ENCODE measurements at regions not wholly inside any gene's neighbourhood (a gene's known extent, or its start where the extent isn't known, plus 50 kb on each side); places are given as distances from the start of the nearest gene placed in this dataset.
A peak's percentile ranks its signal among the peaks of the same experiment; 100 is the strongest.

- peaks cover 0 to 1% of the 10 kb centered on the region in 2 donors for H3K36me3 ChIP-seq (replicated peaks in 1 of 2; ENCODE audit: control insufficient read depth in 2 of 2, insufficient read depth in 2 of 2, low read length in 2 of 2)
- WGBS, 2 donors (ENCODE audit: extremely low coverage in 2 of 2, insufficient read length in 2 of 2, insufficient replicate concordance in 1 of 2) = no CpG with 5 or more reads among the region's 2 CpGs
- no peak overlapping the region for H3K23ac ChIP-seq (ENCODE audit: low read depth, low read length, poor library complexity)
- no peak overlapping the region for H2BK15ac ChIP-seq (ENCODE audit: low read length)
- no peak overlapping the region for H2BK120ac ChIP-seq (ENCODE audit: low read depth, low read length)
- no peak overlapping the region for H2BK5ac ChIP-seq (ENCODE audit: low read length)
- no peaks in the 10 kb centered on the region for H3K79me1 ChIP-seq (ENCODE audit: low read depth, low read length)
- H3K9ac ChIP-seq (ENCODE audit: low read depth, low read length, poor library complexity) = no peak overlapping the region
- no peak overlapping the region for H3K4ac ChIP-seq (ENCODE audit: low read length)
- H3K27ac ChIP-seq (replicated peaks; ENCODE audit: low read length) = no peak overlapping the region
- H2AFZ ChIP-seq (ENCODE audit: low read length) = no peak overlapping the region
- no peaks in the 10 kb centered on the region for H3K4me1 ChIP-seq (ENCODE audit: control insufficient read depth in 2 of 2, insufficient read depth in 1 of 2, low read depth in 1 of 2, low read length in 2 of 2)
- H3K14ac ChIP-seq (ENCODE audit: low read length) = no peak overlapping the region
- no peak overlapping the region for H3K18ac ChIP-seq (ENCODE audit: low read length)
- H3K4me2 ChIP-seq (ENCODE audit: insufficient read depth, low read length, poor library complexity, severe bottlenecking) = no peak overlapping the region
- H3K4me3 ChIP-seq (ENCODE audit: low read length in 2 of 2) = no peak overlapping the region
- DNase-seq (ENCODE audit: low spot score) = no peak
- no peak overlapping the region for H4K91ac ChIP-seq (ENCODE audit: low read depth, low read length, poor library complexity)
- no peak overlapping the region for H4K8ac ChIP-seq (ENCODE audit: low read depth, low read length)
- H2BK12ac ChIP-seq (ENCODE audit: low read length) = no peak overlapping the region
- H3K9me3 ChIP-seq (replicated peaks in 1 of 2; ENCODE audit: control insufficient read depth in 2 of 2, insufficient read depth in 1 of 2, low read depth in 1 of 2, low read length in 2 of 2) = peaks cover 0 to 3% of the 10 kb centered on the region in 2 donors
- no peak overlapping the region for H2AK5ac ChIP-seq (ENCODE audit: low read depth, low read length)
- peaks cover 0 to 3% (median 0%) of the 10 kb centered on the region in 3 experiments for H3K27me3 ChIP-seq (ENCODE audit: control insufficient read depth in 3 of 3, insufficient read depth in 3 of 3, low read depth in 1 of 3, low read length in 3 of 3)
Observed at GRCh38 chr16:80174416-80174815, 366.4 kb upstream of the DYNLRB2 start.

GRCh38 chr16:80171746-80172145, 369.0 kb upstream of the DYNLRB2 start:
- Histone ChIP-seq H4K8ac (ENCODE audit: low read depth, low read length) (no peak overlapping the region), H3K14ac (ENCODE audit: low read length) (no peak overlapping the region), H3K18ac (ENCODE audit: low read length) (no peak overlapping the region), H3K36me3 (replicated peaks in 1 of 2; ENCODE audit: control insufficient read depth in 2 of 2, insufficient read depth in 2 of 2, low read length in 2 of 2) (peaks cover 0 to 1% of the 10 kb centered on the region in 2 donors), H3K79me1 (ENCODE audit: low read depth, low read length) (no peaks in the 10 kb centered on the region), H2BK15ac (ENCODE audit: low read length) (no peak overlapping the region), H3K4me3 (ENCODE audit: low read length in 2 of 2) (no peak overlapping the region), H2BK120ac (ENCODE audit: low read depth, low read length) (no peak overlapping the region), H3K9ac (ENCODE audit: low read depth, low read length, poor library complexity) (no peak overlapping the region), H2BK5ac (ENCODE audit: low read length) (no peak overlapping the region), H4K91ac (ENCODE audit: low read depth, low read length, poor library complexity) (no peak overlapping the region), H3K4me2 (ENCODE audit: insufficient read depth, low read length, poor library complexity, severe bottlenecking) (no peak overlapping the region), H2AFZ (ENCODE audit: low read length) (no peak overlapping the region), H3K9me3 (replicated peaks in 1 of 2; ENCODE audit: control insufficient read depth in 2 of 2, insufficient read depth in 1 of 2, low read depth in 1 of 2, low read length in 2 of 2) (peaks cover 0 to 3% of the 10 kb centered on the region in 2 donors), H3K23ac (ENCODE audit: low read depth, low read length, poor library complexity) (no peak overlapping the region), H3K4ac (ENCODE audit: low read length) (no peak overlapping the region), H2AK5ac (ENCODE audit: low read depth, low read length) (no peak overlapping the region), H3K27ac (replicated peaks; ENCODE audit: low read length) (no peak overlapping the region), H3K4me1 (ENCODE audit: control insufficient read depth in 2 of 2, insufficient read depth in 1 of 2, low read depth in 1 of 2, low read length in 2 of 2) (no peaks in the 10 kb centered on the region), H3K27me3 (ENCODE audit: control insufficient read depth in 3 of 3, insufficient read depth in 3 of 3, low read depth in 1 of 3, low read length in 3 of 3) (peaks cover 0 to 3% (median 0%) of the 10 kb centered on the region in 3 experiments), H2BK12ac (ENCODE audit: low read length) (no peak overlapping the region)
- no peak for DNase-seq (ENCODE audit: low spot score)
- WGBS, 2 donors (ENCODE audit: extremely low coverage in 2 of 2, insufficient read length in 2 of 2, insufficient replicate concordance in 1 of 2) = no CpG with 5 or more reads among the region's 4 CpGs

GRCh38 chr16:80171199-80171598, 369.6 kb upstream of the DYNLRB2 start:
- H3K79me1 ChIP-seq (ENCODE audit: low read depth, low read length) = no peaks in the 10 kb centered on the region
- H4K91ac ChIP-seq (ENCODE audit: low read depth, low read length, poor library complexity) = no peak overlapping the region
- H2AK5ac ChIP-seq (ENCODE audit: low read depth, low read length) = no peak overlapping the region
- peaks cover 0 to 3% (median 0%) of the 10 kb centered on the region in 3 experiments for H3K27me3 ChIP-seq (ENCODE audit: control insufficient read depth in 3 of 3, insufficient read depth in 3 of 3, low read depth in 1 of 3, low read length in 3 of 3)
- H3K27ac ChIP-seq (replicated peaks; ENCODE audit: low read length) = no peak overlapping the region
- peaks cover 0 to 3% of the 10 kb centered on the region in 2 donors for H3K9me3 ChIP-seq (replicated peaks in 1 of 2; ENCODE audit: control insufficient read depth in 2 of 2, insufficient read depth in 1 of 2, low read depth in 1 of 2, low read length in 2 of 2)
- peak overlapping the region in 1 of 2 donors; percentile 43 for H3K4me3 ChIP-seq (ENCODE audit: low read length in 2 of 2)
- no peak overlapping the region for H4K8ac ChIP-seq (ENCODE audit: low read depth, low read length)
- H2BK120ac ChIP-seq (ENCODE audit: low read depth, low read length) = no peak overlapping the region
- no peak overlapping the region for H3K9ac ChIP-seq (ENCODE audit: low read depth, low read length, poor library complexity)
- no peaks in the 10 kb centered on the region for H3K4me1 ChIP-seq (ENCODE audit: control insufficient read depth in 2 of 2, insufficient read depth in 1 of 2, low read depth in 1 of 2, low read length in 2 of 2)
- H2BK5ac ChIP-seq (ENCODE audit: low read length) = no peak overlapping the region
- no peak overlapping the region for H2AFZ ChIP-seq (ENCODE audit: low read length)
- DNase-seq (ENCODE audit: low spot score) = no peak
- H3K23ac ChIP-seq (ENCODE audit: low read depth, low read length, poor library complexity) = peak overlapping the region; percentile 50
- H3K36me3 ChIP-seq (replicated peaks in 1 of 2; ENCODE audit: control insufficient read depth in 2 of 2, insufficient read depth in 2 of 2, low read length in 2 of 2) = peaks cover 0 to 1% of the 10 kb centered on the region in 2 donors
- H2BK15ac ChIP-seq (ENCODE audit: low read length) = no peak overlapping the region
- H3K4ac ChIP-seq (ENCODE audit: low read length) = no peak overlapping the region
- no peak overlapping the region for H3K4me2 ChIP-seq (ENCODE audit: insufficient read depth, low read length, poor library complexity, severe bottlenecking)
- WGBS, 2 donors (ENCODE audit: extremely low coverage in 2 of 2, insufficient read length in 2 of 2, insufficient replicate concordance in 1 of 2) = 100% methylated on average over 2 of the region's 4 CpGs; no CpG with 5 or more reads in 1 of the 2 donors
- no peak overlapping the region for H2BK12ac ChIP-seq (ENCODE audit: low read length)
- no peak overlapping the region for H3K18ac ChIP-seq (ENCODE audit: low read length)
- H3K14ac ChIP-seq (ENCODE audit: low read length) = no peak overlapping the region

- H3K23ac ChIP-seq (ENCODE audit: low read depth, low read length, poor library complexity) = no peak overlapping the region
- H3K14ac ChIP-seq (ENCODE audit: low read length) = no peak overlapping the region
- H4K8ac ChIP-seq (ENCODE audit: low read depth, low read length) = no peak overlapping the region
- H3K36me3 ChIP-seq (replicated peaks in 1 of 2; ENCODE audit: control insufficient read depth in 2 of 2, insufficient read depth in 2 of 2, low read length in 2 of 2) = peaks cover 0 to 1% of the 10 kb centered on the region in 2 donors
- H3K4me3 ChIP-seq (ENCODE audit: low read length in 2 of 2) = no peak overlapping the region
- no peak overlapping the region for H2BK5ac ChIP-seq (ENCODE audit: low read length)
- WGBS, 2 donors (ENCODE audit: extremely low coverage in 2 of 2, insufficient read length in 2 of 2, insufficient replicate concordance in 1 of 2) = no CpG with 5 or more reads among the region's 10 CpGs
- H2BK12ac ChIP-seq (ENCODE audit: low read length) = no peak overlapping the region
- no peak overlapping the region for H2AFZ ChIP-seq (ENCODE audit: low read length)
- no peak overlapping the region for H3K9ac ChIP-seq (ENCODE audit: low read depth, low read length, poor library complexity)
- no peak overlapping the region for H3K4ac ChIP-seq (ENCODE audit: low read length)
- H3K4me1 ChIP-seq (ENCODE audit: control insufficient read depth in 2 of 2, insufficient read depth in 1 of 2, low read depth in 1 of 2, low read length in 2 of 2) = peaks cover 0 to 2% of the 10 kb centered on the region in 2 donors
- H2BK120ac ChIP-seq (ENCODE audit: low read depth, low read length) = no peak overlapping the region
- H3K18ac ChIP-seq (ENCODE audit: low read length) = no peak overlapping the region
- no peak overlapping the region for H2AK5ac ChIP-seq (ENCODE audit: low read depth, low read length)
- no peak overlapping the region for H4K91ac ChIP-seq (ENCODE audit: low read depth, low read length, poor library complexity)
- peaks cover 0 to 3% (median 0%) of the 10 kb centered on the region in 3 experiments for H3K27me3 ChIP-seq (ENCODE audit: control insufficient read depth in 3 of 3, insufficient read depth in 3 of 3, low read depth in 1 of 3, low read length in 3 of 3)
- H2BK15ac ChIP-seq (ENCODE audit: low read length) = no peak overlapping the region
- H3K27ac ChIP-seq (replicated peaks; ENCODE audit: low read length) = no peak overlapping the region
- H3K4me2 ChIP-seq (ENCODE audit: insufficient read depth, low read length, poor library complexity, severe bottlenecking) = no peak overlapping the region
- H3K9me3 ChIP-seq (replicated peaks in 1 of 2; ENCODE audit: control insufficient read depth in 2 of 2, insufficient read depth in 1 of 2, low read depth in 1 of 2, low read length in 2 of 2) = peaks cover 0 to 6% of the 10 kb centered on the region in 2 donors
- no peaks in the 10 kb centered on the region for H3K79me1 ChIP-seq (ENCODE audit: low read depth, low read length)
- no peak for DNase-seq (ENCODE audit: low spot score)
Observed at GRCh38 chr16:80167657-80168390, 373.0 kb upstream of the DYNLRB2 start.

Data from neuronal stem cell (in vitro differentiated cells).